ENCODE measurements at regions not wholly inside any gene's neighbourhood (a gene's known extent, or its start where the extent isn't known, plus 50 kb on each side); places are given as distances from the start of the nearest gene placed in this dataset.

- TF ChIP-seq, protein P1, sequence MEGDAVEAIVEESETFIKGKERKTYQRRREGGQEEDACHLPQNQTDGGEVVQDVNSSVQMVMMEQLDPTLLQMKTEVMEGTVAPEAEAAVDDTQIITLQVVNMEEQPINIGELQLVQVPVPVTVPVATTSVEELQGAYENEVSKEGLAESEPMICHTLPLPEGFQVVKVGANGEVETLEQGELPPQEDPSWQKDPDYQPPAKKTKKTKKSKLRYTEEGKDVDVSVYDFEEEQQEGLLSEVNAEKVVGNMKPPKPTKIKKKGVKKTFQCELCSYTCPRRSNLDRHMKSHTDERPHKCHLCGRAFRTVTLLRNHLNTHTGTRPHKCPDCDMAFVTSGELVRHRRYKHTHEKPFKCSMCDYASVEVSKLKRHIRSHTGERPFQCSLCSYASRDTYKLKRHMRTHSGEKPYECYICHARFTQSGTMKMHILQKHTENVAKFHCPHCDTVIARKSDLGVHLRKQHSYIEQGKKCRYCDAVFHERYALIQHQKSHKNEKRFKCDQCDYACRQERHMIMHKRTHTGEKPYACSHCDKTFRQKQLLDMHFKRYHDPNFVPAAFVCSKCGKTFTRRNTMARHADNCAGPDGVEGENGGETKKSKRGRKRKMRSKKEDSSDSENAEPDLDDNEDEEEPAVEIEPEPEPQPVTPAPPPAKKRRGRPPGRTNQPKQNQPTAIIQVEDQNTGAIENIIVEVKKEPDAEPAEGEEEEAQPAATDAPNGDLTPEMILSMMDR (IDR thresholded peaks at IDR 0.05; ENCODE audit: low read depth, low read length) = no peak
- TF ChIP-seq EZH2phosphoT487 (IDR thresholded peaks at IDR 0.05; ENCODE audit: low read depth) = no peak
Measured at GRCh38 chr7:9023675-9024294, 590.4 kb downstream of the NXPH1 start.

Measured in OCI-LY3 (cell line).